K562 (cell line): ENCODE measurements at regions not wholly inside any gene's neighbourhood (a gene's known extent, or its start where the extent isn't known, plus 50 kb on each side); places are given as distances from the start of the nearest gene placed in this dataset.
A peak's percentile ranks its signal among the peaks of the same experiment; 100 is the strongest.

Source experiments
- ATAC-seq: fragments of 200-7000 bp; cut with Tn5 transposase; 3 replicates; pipeline ENCODE4 v1.9.1; 2020; ENCODE audit warnings: moderate library complexity
- BruUV-seq: library from RNA; stranded (reverse); fragments of 400-500 nt; replicated peaks from 2 replicates; lab custom pipeline; 2021; lab: Mats Ljungman, UMichigan
- CTCF ChIA-PET: fragments of 300-600 bp; formaldehyde crosslinking; extraction: SDS; loops from one replicate; lab custom pipeline; 2021; ENCODE audit warnings: low intra/inter-chr PET ratio; lab: Yijun Ruan, JAX
- POLR2A ChIA-PET: fragments of 300-600, 350-650 bp; sonication (Branson Sonifier 250); formaldehyde crosslinking; extraction: SDS; loops from one replicate; lab custom pipeline; 2021; ENCODE audit warnings: antibody characterized with exemption, inconsistent platforms; lab: Yijun Ruan, JAX
- DNase-seq, 4 experiments: peaks; one replicate each; pipeline versions ENCODE4 v3.0.0 to v3.0.0-alpha.2; 2011 to 2018; ENCODE audit warnings: low spot score in 3 of 4, mixed read lengths in 3 of 4; ENCODE audit errors: extremely low read depth in 1 of 4
- FAIRE-seq: peaks from 2 replicates; lab custom pipeline; 2011; peaks lifted over from hg19 to GRCh38; lab: Jason Lieb, UNC
- H2AFZ ChIP-seq: 2 replicates; pipeline ENCODE4 v1.6.0; 2011; ENCODE audit warnings: low read depth, low read length, control low read depth, inconsistent platforms
- H3K27ac ChIP-seq: fragments of 200-600 bp; 3 replicates; pipeline ENCODE4 v1.8.0; 2011; ENCODE audit warnings: low read depth, mild to moderate bottlenecking, control low read depth, inconsistent platforms, low read length, moderate library complexity, mixed read lengths; ENCODE audit errors: extremely low read depth
- H3K27me3 ChIP-seq, 2 experiments: fragments of 300-600 bp in 1 of 2; 2 replicates in 1 of 2; 3 replicates in 1 of 2; pipeline versions ENCODE4 v1.6.0 to v1.8.0; 2011; ENCODE audit warnings: inconsistent platforms in 2 of 2, low read length in 2 of 2, mild to moderate bottlenecking in 1 of 2, mixed read lengths in 1 of 2, moderate library complexity in 1 of 2; ENCODE audit not compliant: control insufficient read depth in 2 of 2, insufficient read depth in 2 of 2
- H3K36me3 ChIP-seq: fragments of 300-600 bp; 3 replicates; pipeline ENCODE4 v1.8.0; 2011; ENCODE audit warnings: mild to moderate bottlenecking, low read length, inconsistent platforms; ENCODE audit not compliant: control insufficient read depth, insufficient read depth
- H3K4me1 ChIP-seq, 2 experiments: fragments of 200-600 bp in 1 of 2; replicated peaks in 1 of 2; 2 replicates in 1 of 2; 3 replicates in 1 of 2; pipeline versions ENCODE4 v1.5.1 to v1.8.0; 2011; ENCODE audit warnings: inconsistent platforms in 2 of 2, low read length in 2 of 2, mild to moderate bottlenecking in 1 of 2, mixed read lengths in 1 of 2, moderate library complexity in 1 of 2; ENCODE audit not compliant: control insufficient read depth in 2 of 2, insufficient read depth in 2 of 2
- H3K4me2 ChIP-seq: 2 replicates; pipeline ENCODE4 v1.6.1; 2011; ENCODE audit warnings: low read length, control low read depth, inconsistent platforms, mixed read lengths; ENCODE audit not compliant: insufficient read depth
- H3K4me3 ChIP-seq: fragments of 200-600 bp; sonication (generic), shearing (Covaris generic); 2 replicates; pipeline ENCODE4 v1.5.1; 2016; ENCODE audit warnings: control low read depth, inconsistent platforms
- H3K79me2 ChIP-seq: fragments of 200-600 bp; 3 replicates; pipeline ENCODE4 v1.8.0; 2011; ENCODE audit warnings: low read length, inconsistent platforms; ENCODE audit not compliant: control insufficient read depth, insufficient read depth
- H3K9ac ChIP-seq, 2 experiments: 2 replicates each; pipeline versions ENCODE4 v1.6.0 to v1.6.1; 2011; ENCODE audit warnings: low read depth in 2 of 2, low read length in 2 of 2, control low read depth in 1 of 2, inconsistent platforms in 1 of 2, mild to moderate bottlenecking in 1 of 2, mixed read lengths in 1 of 2; ENCODE audit not compliant: insufficient read depth in 1 of 2
- H3K9me1 ChIP-seq: one replicate; pipeline ENCODE4 v1.6.0; 2011; ENCODE audit warnings: inconsistent platforms, mild to moderate bottlenecking, low read length, moderate library complexity; ENCODE audit not compliant: control insufficient read depth, insufficient read depth
- H3K9me3 ChIP-seq: replicated peaks from 2 replicates; pipeline ENCODE4 v1.5.1; 2011; ENCODE audit warnings: low read depth, low read length, inconsistent platforms; ENCODE audit not compliant: control insufficient read depth, insufficient read depth
- H4K20me1 ChIP-seq: replicated peaks from 2 replicates; pipeline ENCODE4 v1.6.1; 2011; ENCODE audit warnings: low read length, inconsistent platforms, mixed read lengths; ENCODE audit not compliant: control insufficient read depth, insufficient read depth
- ARHGAP35 ChIP-seq: fragments of 450-650 bp; IDR thresholded peaks from 2 replicates; pipeline ENCODE4 v1.6.1; 2018; ENCODE audit not compliant: partially characterized antibody
- DIDO1 ChIP-seq: fragments of 450-650 bp; IDR thresholded peaks from 2 replicates; pipeline ENCODE4 v1.6.1; 2016; ENCODE audit warnings: low read depth, missing biosample characterization, missing genetic modification characterization
- HMG20A ChIP-seq: fragments of 450-650 bp; formaldehyde crosslinking; conservative IDR thresholded peaks from 2 replicates; pipeline ENCODE4 v1.4.0; 2020; ENCODE audit warnings: mild to moderate bottlenecking, mixed read lengths
- HOXB6 ChIP-seq: fragments of 250-450 bp; sonication (Bioruptor Pico); IDR thresholded peaks from 2 replicates; pipeline ENCODE4 v1.5.1; 2022; ENCODE audit warnings: mild to moderate bottlenecking, borderline replicate concordance
- NRF1 ChIP-seq, 2 experiments: fragments of 450-650 bp; IDR thresholded peaks in 1 of 2; conservative IDR thresholded peaks in 1 of 2; 2 replicates each; pipeline ENCODE4 v1.6.1; 2014; ENCODE audit warnings: mild to moderate bottlenecking in 2 of 2
- RB1 ChIP-seq: fragments of 450-650 bp; IDR thresholded peaks from 2 replicates; pipeline ENCODE4 v1.6.1; 2017; ENCODE audit warnings: low read depth, mild to moderate bottlenecking
- RFX1 ChIP-seq: fragments of 450-650 bp; IDR thresholded peaks from 2 replicates; pipeline ENCODE4 v1.6.1; 2016; ENCODE audit warnings: mild to moderate bottlenecking, moderate library complexity
- RUNX1 ChIP-seq: sonication (generic); IDR thresholded peaks from 2 replicates; pipeline ENCODE4 v1.6.1; 2016; ENCODE audit warnings: antibody characterized with exemption, low read depth
- ZC3H11A ChIP-seq: IDR thresholded peaks from 2 replicates; pipeline ENCODE4 v1.6.1; 2012; ENCODE audit warnings: low read depth, low read length, improper control_type of control experiment
- ZKSCAN1 ChIP-seq: fragments of 150-350 bp; IDR thresholded peaks from 2 replicates; pipeline ENCODE4 v1.6.1; 2016; ENCODE audit warnings: low read depth, low read length
- ZNF316 ChIP-seq: fragments of 450-650 bp; IDR thresholded peaks from 2 replicates; pipeline ENCODE4 v1.6.1; 2016
- WGBS: fragments of 100-300 bp; shearing (Covaris generic); methylation state at CpG from one replicate; pipeline ENCODE4 v1.1.6; 2016; ENCODE audit warnings: low coverage, mixed read lengths; ENCODE audit not compliant: insufficient coverage; ENCODE audit errors: missing lambda C conversion rate; 5-methylcytosine and 5-hydroxymethylcytosine counted together
- in situ Hi-C: fragments of 300-500 bp; cut with MboI; formaldehyde crosslinking; loops from 4 replicates; pipeline ENCODE4 v1.15.0; 2018; ENCODE audit warnings: inconsistent platforms, mixed read lengths
- intact Hi-C: fragments of 100-400 bp; cut with micrococcal nuclease; formaldehyde crosslinking; loops from 2 replicates; pipeline ENCODE4 v1.14.2; 2022
- TF ChIP-seq, protein P1 (sequence below): fragments of 450-650 bp; formaldehyde crosslinking; IDR thresholded peaks from 2 replicates; pipeline ENCODE4 v1.4.0; 2020; ENCODE audit warnings: mild to moderate bottlenecking, mixed read lengths

- BruUV-seq: no TSS peak
- H3K4me1 ChIP-seq: no peaks in the 10 kb centered on the region
- no peak overlapping the region for H3K9ac ChIP-seq
- H3K9me1 ChIP-seq: no peaks in the 10 kb centered on the region
- CTCF ChIA-PET: no interaction called here
- H3K4me2 ChIP-seq: no peak overlapping the region
- no peak overlapping the region for H3K27ac ChIP-seq
- no peaks in the 10 kb centered on the region for H4K20me1 ChIP-seq
- no peak overlapping the region for H3K4me3 ChIP-seq
- FAIRE-seq (no peak), DNase-seq (no peak), ATAC-seq (no peak)
- H3K79me2 ChIP-seq: no peaks in the 10 kb centered on the region
- intact Hi-C loops (no loop called here), in situ Hi-C loops (no loop called here)
- no peaks in the 10 kb centered on the region for H3K27me3 ChIP-seq
- TF ChIP-seq ZC3H11A (no peak), HMG20A (no peak), ZNF316 (peak; percentile 74)
- no peak overlapping the region for H2AFZ ChIP-seq
- POLR2A ChIA-PET: no interaction called here
- no peaks in the 10 kb centered on the region for H3K9me3 ChIP-seq
- no peaks in the 10 kb centered on the region for H3K36me3 ChIP-seq
Measured at GRCh38 chr2:175500255-175500654, 318.7 kb upstream of the ATP5MC3 start.

DNA sequence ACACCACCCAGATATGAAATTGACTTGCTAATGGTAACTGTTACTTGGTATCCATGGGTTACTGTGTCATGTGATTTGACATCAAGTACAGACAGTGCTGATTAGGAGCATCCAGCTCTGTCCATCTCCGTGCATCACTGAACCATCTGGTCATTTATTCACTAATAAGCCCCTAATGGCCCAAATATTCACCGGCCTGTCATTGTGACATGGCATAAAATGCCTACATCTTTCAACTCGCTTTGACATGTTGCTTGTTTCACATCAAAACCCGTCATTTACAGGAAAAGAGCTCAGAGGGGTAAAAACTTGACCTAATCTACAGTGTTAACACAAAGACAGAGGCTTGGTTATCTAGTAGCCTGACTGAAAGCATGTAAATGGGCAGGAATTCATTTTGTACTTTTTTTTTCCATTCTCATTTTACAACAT lies 308.9 kb upstream of the ATP5MC3 start:
- BruUV-seq: no TSS peak
- no peak overlapping the region for H3K9ac ChIP-seq
- intact Hi-C loops (no loop called here), in situ Hi-C loops (no loop called here)
- ChIA-PET CTCF (no interaction called here), POLR2A (interaction anchor here (0.7 kb wide), 1 partner anchor 13 kb away, joined by 3 read pairs; no protein-coding TSS in a partner anchor)
- H3K79me2 ChIP-seq: no peaks in the 10 kb centered on the region
- DNase-seq: no peak
- H4K20me1 ChIP-seq: no peaks in the 10 kb centered on the region
- ATAC-seq: no peak
- no peak overlapping the region for H3K4me3 ChIP-seq
- WGBS: 1% methylated on average over 4 of the region's 4 CpGs
- H3K9me1 ChIP-seq: no peaks in the 10 kb centered on the region
- TF ChIP-seq ZKSCAN1 (no peak), HOXB6 (CRISPR knock-in tag) (no peak), ARHGAP35 (no peak), RFX1 (peak; percentile 23; the same call in 1 of the 2 replicates), RUNX1 (no peak), NRF1 (conservative IDR thresholded peaks at IDR 0.05 in 1 of 2, IDR thresholded peaks at IDR 0.05 in 1 of 2) (no peak), DIDO1 (tag) (no peak), RB1 (no peak)
- TF ChIP-seq, protein P1, sequence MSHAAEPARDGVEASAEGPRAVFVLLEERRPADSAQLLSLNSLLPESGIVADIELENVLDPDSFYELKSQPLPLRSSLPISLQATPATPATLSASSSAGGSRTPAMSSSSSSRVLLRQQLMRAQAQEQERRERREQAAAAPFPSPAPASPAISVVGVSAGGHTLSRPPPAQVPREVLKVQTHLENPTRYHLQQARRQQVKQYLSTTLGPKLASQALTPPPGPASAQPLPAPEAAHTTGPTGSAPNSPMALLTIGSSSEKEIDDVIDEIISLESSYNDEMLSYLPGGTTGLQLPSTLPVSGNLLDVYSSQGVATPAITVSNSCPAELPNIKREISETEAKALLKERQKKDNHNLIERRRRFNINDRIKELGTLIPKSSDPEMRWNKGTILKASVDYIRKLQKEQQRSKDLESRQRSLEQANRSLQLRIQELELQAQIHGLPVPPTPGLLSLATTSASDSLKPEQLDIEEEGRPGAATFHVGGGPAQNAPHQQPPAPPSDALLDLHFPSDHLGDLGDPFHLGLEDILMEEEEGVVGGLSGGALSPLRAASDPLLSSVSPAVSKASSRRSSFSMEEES (CRISPR knock-in tag): peak; percentile 69
- no peak overlapping the region for H3K27ac ChIP-seq
- FAIRE-seq: no peak
- H2AFZ ChIP-seq: no peak overlapping the region
- peaks cover 0 to 6% of the 10 kb centered on the region in 2 experiments; a peak in 2 of 5 replicates for H3K27me3 ChIP-seq
- H3K4me1 ChIP-seq: no peaks in the 10 kb centered on the region
- no peaks in the 10 kb centered on the region for H3K9me3 ChIP-seq
- no peaks in the 10 kb centered on the region for H3K36me3 ChIP-seq
- H3K4me2 ChIP-seq: no peak overlapping the region
